HCT116 (cell line): ENCODE measurements at regions not wholly inside any gene's neighbourhood (a gene's known extent, or its start where the extent isn't known, plus 50 kb on each side); places are given as distances from the start of the nearest gene placed in this dataset.

Experiments
- ATAC-seq: fragments of 200-7000 bp; cut with Tn5 transposase; 2 replicates; pipeline ENCODE4 v1.9.1; 2020; ENCODE audit warnings: mild to moderate bottlenecking, moderate library complexity
- BruUV-seq: library from RNA; stranded (reverse); fragments of 400-500 nt; replicated peaks from 2 replicates; lab custom pipeline; 2021; lab: Mats Ljungman, UMichigan
- CTCF ChIA-PET: fragments of 300-600 bp; sonication (Branson Sonifier 250); formaldehyde crosslinking; loops from one replicate; lab custom pipeline; 2021; ENCODE audit warnings: antibody characterized with exemption; lab: Charles Lee
- POLR2A ChIA-PET: fragments of 300-600, 350-600 bp; sonication (Branson Sonifier 250); formaldehyde crosslinking; loops from one replicate; lab custom pipeline; 2021; ENCODE audit warnings: antibody characterized with exemption; lab: Charles Lee
- RAD21 ChIA-PET, 2 experiments: fragments of 300-600 bp; sonication (Branson Sonifier 250); formaldehyde crosslinking; loops; one replicate each; lab custom pipeline; 2023; ENCODE audit warnings: low total read pairs in 2 of 2; ENCODE audit not compliant: uncharacterized antibody in 2 of 2, unreplicated experiment in 2 of 2, low non-redundant PET in 1 of 2; lab: Charles Lee
- DNase-seq: peaks from one replicate; pipeline ENCODE4 v3.0.0-alpha.2; 2010; ENCODE audit warnings: low read depth, low spot score
- H2AFZ ChIP-seq: fragments of 200-600 bp; shearing (Covaris generic), sonication (generic); 2 replicates; pipeline ENCODE4 v1.6.1; 2017; ENCODE audit warnings: low read depth, mixed run types, mixed read lengths, antibody characterized with exemption, low read length; ENCODE audit not compliant: poor library complexity, severe bottlenecking
- H3K27ac ChIP-seq: 2 replicates; pipeline ENCODE4 v1.5.1; 2012; ENCODE audit warnings: low read depth, low read length
- H3K27me3 ChIP-seq: fragments of 200-600 bp; sonication (generic); 2 replicates; pipeline ENCODE4 v1.6.1; 2016; ENCODE audit warnings: mixed run types, low read length, mixed read lengths; ENCODE audit not compliant: insufficient read depth
- H3K36me3 ChIP-seq, 2 experiments: fragments of 200-500 bp in 1 of 2; fragments of 200-600 bp in 1 of 2; sonication (Bioruptor generic) in 1 of 2; sonication (generic) in 1 of 2; 2 replicates each; pipeline versions ENCODE4 v1.5.1 to v1.6.1; 2014 to 2016; ENCODE audit warnings: low read length in 2 of 2, inconsistent platforms in 1 of 2, mixed read lengths in 1 of 2, mixed run types in 1 of 2; ENCODE audit not compliant: insufficient read depth in 2 of 2, control insufficient read depth in 1 of 2
- H3K4me1 ChIP-seq, 2 experiments: fragments of 200-600 bp in 1 of 2; sonication (generic) in 1 of 2; 2 replicates each; pipeline versions ENCODE4 v1.5.1 to v1.6.1; 2012 to 2017; ENCODE audit warnings: low read length in 2 of 2, inconsistent platforms in 1 of 2, mild to moderate bottlenecking in 1 of 2, mixed read lengths in 1 of 2, mixed run types in 1 of 2, moderate library complexity in 1 of 2; ENCODE audit not compliant: insufficient read depth in 2 of 2, control insufficient read depth in 1 of 2
- H3K4me2 ChIP-seq: fragments of 200-600 bp; sonication (generic); 2 replicates; pipeline ENCODE4 v1.6.1; 2017; ENCODE audit warnings: mixed run types, low read length, mixed read lengths
- H3K4me3 ChIP-seq, 2 experiments: fragments of 200-600 bp in 1 of 2; sonication (generic) in 1 of 2; replicated peaks in 1 of 2; 2 replicates each; pipeline ENCODE4 v1.5.1; 2011 to 2016; ENCODE audit warnings: low read length in 2 of 2, control low read depth in 1 of 2, low read depth in 1 of 2, mild to moderate bottlenecking in 1 of 2, mixed read lengths in 1 of 2, mixed run types in 1 of 2
- H3K79me2 ChIP-seq: fragments of 200-600 bp; sonication (generic); 2 replicates; pipeline ENCODE4 v1.6.1; 2017; ENCODE audit warnings: mild to moderate bottlenecking, mixed run types, low read length, moderate library complexity, mixed read lengths; ENCODE audit not compliant: insufficient read depth
- H3K9ac ChIP-seq: fragments of 200-600 bp; sonication (generic); 2 replicates; pipeline ENCODE4 v1.6.1; 2016; ENCODE audit warnings: low read length, mixed read lengths
- H3K9me2 ChIP-seq: fragments of 200-600 bp; sonication (generic), shearing (Covaris generic); 2 replicates; pipeline ENCODE4 v1.6.1; 2017; ENCODE audit warnings: mixed run types, mild to moderate bottlenecking, moderate library complexity; ENCODE audit not compliant: insufficient read depth
- H3K9me3 ChIP-seq, 2 experiments: fragments of 200-500 bp in 1 of 2; fragments of 200-600 bp in 1 of 2; sonication (Bioruptor generic) in 1 of 2; sonication (generic) in 1 of 2; 2 replicates each; pipeline ENCODE4 v1.6.1; 2014 to 2017; ENCODE audit warnings: low read length in 2 of 2, mixed read lengths in 2 of 2, inconsistent platforms in 1 of 2, low read depth in 1 of 2, mild to moderate bottlenecking in 1 of 2, mixed run types in 1 of 2, moderate library complexity in 1 of 2; ENCODE audit not compliant: control insufficient read depth in 1 of 2, insufficient read depth in 1 of 2
- H4K20me1 ChIP-seq: fragments of 200-600 bp; sonication (generic), shearing (Covaris generic); 2 replicates; pipeline ENCODE4 v1.6.1; 2017; ENCODE audit warnings: mixed run types, mild to moderate bottlenecking, moderate library complexity; ENCODE audit not compliant: insufficient read depth
- CBX3 ChIP-seq: IDR thresholded peaks from 2 replicates; pipeline ENCODE4 v1.6.1; 2012; ENCODE audit warnings: low read depth
- ELF1 ChIP-seq: IDR thresholded peaks from 2 replicates; pipeline ENCODE4 v1.6.1; 2012; ENCODE audit warnings: low read depth, borderline replicate concordance
- EZH2 ChIP-seq: fragments of 200-600 bp; sonication (generic); IDR thresholded peaks from 2 replicates; pipeline ENCODE4 v1.6.1; 2017; ENCODE audit warnings: antibody characterized with exemption, mixed run types
- EZH2phosphoT487 ChIP-seq: fragments of 200-600 bp; IDR thresholded peaks from 2 replicates; pipeline ENCODE4 v1.6.1; 2018; ENCODE audit warnings: antibody characterized with exemption, borderline replicate concordance
- FOSL1 ChIP-seq: IDR thresholded peaks from 2 replicates; pipeline ENCODE4 v1.6.1; 2012; ENCODE audit warnings: low read depth
- POLR2A ChIP-seq: IDR thresholded peaks from 2 replicates; pipeline ENCODE4 v1.7.0; 2011; ENCODE audit warnings: borderline replicate concordance; ENCODE audit not compliant: insufficient read depth, insufficient read length; ENCODE audit errors: extremely low read depth
- POLR2AphosphoS5 ChIP-seq: IDR thresholded peaks from 2 replicates; pipeline ENCODE4 v1.6.1; 2011; ENCODE audit warnings: mild to moderate bottlenecking, low read depth, low read length, moderate library complexity
- RAD21 ChIP-seq: IDR thresholded peaks from 2 replicates; pipeline ENCODE4 v1.6.1; 2012; ENCODE audit warnings: low read depth, mild to moderate bottlenecking
- REST ChIP-seq: IDR thresholded peaks from 2 replicates; pipeline ENCODE4 v1.6.1; 2012; ENCODE audit warnings: low read depth
- SIN3A ChIP-seq: IDR thresholded peaks from 2 replicates; pipeline ENCODE4 v1.6.1; 2012; ENCODE audit warnings: low read depth
- SP1 ChIP-seq: IDR thresholded peaks from 2 replicates; pipeline ENCODE4 v1.6.1; 2012; ENCODE audit warnings: low read depth
- SRF ChIP-seq: IDR thresholded peaks from 2 replicates; pipeline ENCODE4 v1.6.1; 2012; ENCODE audit warnings: low read depth
- TCF7L2 ChIP-seq: IDR thresholded peaks from 2 replicates; pipeline ENCODE4 v1.7.0; 2011; ENCODE audit warnings: borderline replicate concordance, inconsistent platforms; ENCODE audit not compliant: insufficient read depth, insufficient read length; ENCODE audit errors: extremely low read depth
- YY1 ChIP-seq: IDR thresholded peaks from 2 replicates; pipeline ENCODE4 v1.6.1; 2011; ENCODE audit warnings: low read length, low read depth, moderate library complexity, mild to moderate bottlenecking; ENCODE audit not compliant: insufficient replicate concordance; ENCODE audit errors: extremely low read depth
- ZNF274 ChIP-seq: fragments of 200-500 bp; sonication (Bioruptor generic); IDR thresholded peaks from 2 replicates; pipeline ENCODE4 v1.6.1; 2014; ENCODE audit warnings: mild to moderate bottlenecking, low read depth, low read length, inconsistent platforms
- intact Hi-C: fragments of 100-400 bp; cut with micrococcal nuclease; formaldehyde crosslinking; loops from 2 replicates; pipeline ENCODE4 v1.10.0; 2022
- TF ChIP-seq, protein P1 (sequence below), 3 experiments: fragments of 200-600 bp in 1 of 3; sonication (generic) in 1 of 3; IDR thresholded peaks in 2 of 3; conservative IDR thresholded peaks in 1 of 3; 2 replicates each; pipeline ENCODE4 v1.5.1; 2012 to 2017; ENCODE audit warnings: low read depth in 2 of 3, low read length in 2 of 3, antibody characterized with exemption in 1 of 3, borderline replicate concordance in 1 of 3, control low read depth in 1 of 3, mild to moderate bottlenecking in 1 of 3, mixed read lengths in 1 of 3, mixed run types in 1 of 3, moderate library complexity in 1 of 3; ENCODE audit not compliant: insufficient read depth in 1 of 3

DNA sequence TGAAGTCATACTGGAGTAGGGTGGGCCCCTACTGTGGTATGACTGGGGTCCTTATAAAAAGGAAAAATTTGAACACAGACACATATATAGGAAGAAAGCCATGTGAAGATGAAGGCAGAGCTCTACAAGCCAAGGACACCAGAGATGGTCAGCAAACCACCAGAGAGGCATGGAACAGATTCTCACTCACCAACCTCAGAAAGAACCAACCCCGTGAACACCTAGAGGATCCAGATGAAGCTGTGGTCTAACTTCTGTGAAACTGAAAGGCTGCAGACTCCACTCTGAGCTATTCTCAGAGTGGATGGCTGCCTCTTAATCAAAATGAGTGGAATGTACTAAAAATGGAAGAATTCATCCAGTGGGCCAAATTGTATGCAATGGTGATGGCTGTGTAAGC, 149.6 kb downstream of the ABCA8 start:
- no TSS peak for BruUV-seq
- no peak overlapping the region for H3K27ac ChIP-seq
- ChIA-PET RAD21 (no interaction called here), CTCF (no interaction called here), POLR2A (no interaction called here)
- H2AFZ ChIP-seq = no peak overlapping the region
- no peaks in the 10 kb centered on the region for H4K20me1 ChIP-seq
- no peaks in the 10 kb centered on the region for H3K4me1 ChIP-seq
- ATAC-seq (no peak), DNase-seq (no peak)
- H3K9me2 ChIP-seq = no peaks in the 10 kb centered on the region
- TF ChIP-seq SP1 (no peak), REST (no peak), TCF7L2 (no peak), ELF1 (no peak), POLR2A (no peak), YY1 (no peak), POLR2AphosphoS5 (no peak), EZH2 (no peak), SRF (no peak), RAD21 (no peak), FOSL1 (no peak), SIN3A (no peak), CBX3 (no peak), ZNF274 (no peak), EZH2phosphoT487 (no peak)
- TF ChIP-seq, protein P1, sequence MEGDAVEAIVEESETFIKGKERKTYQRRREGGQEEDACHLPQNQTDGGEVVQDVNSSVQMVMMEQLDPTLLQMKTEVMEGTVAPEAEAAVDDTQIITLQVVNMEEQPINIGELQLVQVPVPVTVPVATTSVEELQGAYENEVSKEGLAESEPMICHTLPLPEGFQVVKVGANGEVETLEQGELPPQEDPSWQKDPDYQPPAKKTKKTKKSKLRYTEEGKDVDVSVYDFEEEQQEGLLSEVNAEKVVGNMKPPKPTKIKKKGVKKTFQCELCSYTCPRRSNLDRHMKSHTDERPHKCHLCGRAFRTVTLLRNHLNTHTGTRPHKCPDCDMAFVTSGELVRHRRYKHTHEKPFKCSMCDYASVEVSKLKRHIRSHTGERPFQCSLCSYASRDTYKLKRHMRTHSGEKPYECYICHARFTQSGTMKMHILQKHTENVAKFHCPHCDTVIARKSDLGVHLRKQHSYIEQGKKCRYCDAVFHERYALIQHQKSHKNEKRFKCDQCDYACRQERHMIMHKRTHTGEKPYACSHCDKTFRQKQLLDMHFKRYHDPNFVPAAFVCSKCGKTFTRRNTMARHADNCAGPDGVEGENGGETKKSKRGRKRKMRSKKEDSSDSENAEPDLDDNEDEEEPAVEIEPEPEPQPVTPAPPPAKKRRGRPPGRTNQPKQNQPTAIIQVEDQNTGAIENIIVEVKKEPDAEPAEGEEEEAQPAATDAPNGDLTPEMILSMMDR (IDR thresholded peaks at IDR 0.05 in 2 of 3, conservative IDR thresholded peaks at IDR 0.05 in 1 of 3; ENCODE audit: borderline replicate concordance in 1 of 3, insufficient read depth in 1 of 3, low read depth in 2 of 3, low read length in 2 of 3) = no peak
- H3K9me3 ChIP-seq = no peaks in the 10 kb centered on the region
- H3K4me3 ChIP-seq = no peak overlapping the region
- no peaks in the 10 kb centered on the region for H3K27me3 ChIP-seq
- H3K9ac ChIP-seq = no peak overlapping the region
- no peak overlapping the region for H3K4me2 ChIP-seq
- no peaks in the 10 kb centered on the region for H3K79me2 ChIP-seq
- intact Hi-C loops = no loop called here
- H3K36me3 ChIP-seq = no peaks in the 10 kb centered on the region
